PC-9 (cell line): ENCODE measurements at regions not wholly inside any gene's neighbourhood (a gene's known extent, or its start where the extent isn't known, plus 50 kb on each side); places are given as distances from the start of the nearest gene placed in this dataset.

Experiments
- CTCF ChIP-seq: fragments of 200-600 bp; sonication (generic); conservative IDR thresholded peaks from 2 replicates; pipeline ENCODE4 v1.6.1; 2017; ENCODE audit warnings: mixed run types, antibody characterized with exemption, mild to moderate bottlenecking, moderate library complexity
- EZH2 ChIP-seq: fragments of 200-600 bp; sonication (generic); IDR thresholded peaks from 2 replicates; pipeline ENCODE4 v1.8.0; 2017; ENCODE audit warnings: antibody characterized with exemption, low read depth

DNA sequence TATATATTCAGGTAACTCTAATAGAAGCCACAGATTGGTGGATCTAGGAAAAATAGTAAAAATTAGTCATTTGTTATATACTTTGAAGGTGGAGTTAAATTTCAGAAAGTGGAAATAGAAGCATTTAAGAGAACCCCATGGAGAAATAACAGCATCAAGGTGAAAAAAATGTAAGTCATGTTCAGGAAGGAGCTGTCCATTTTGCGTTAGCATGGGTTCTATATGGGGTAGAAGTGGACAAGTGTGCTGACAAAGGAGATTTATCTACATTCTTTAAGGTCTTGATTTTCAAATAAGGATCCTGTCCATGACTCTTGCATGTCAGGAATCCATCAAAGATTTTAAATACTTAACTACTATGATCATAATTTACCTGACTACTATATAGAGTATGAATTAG, 50.2 kb upstream of the ROBO1 start:
- TF ChIP-seq CTCF = no peak
- TF ChIP-seq EZH2 = no peak
